ENCODE measurements at regions not wholly inside any gene's neighbourhood (a gene's known extent, or its start where the extent isn't known, plus 50 kb on each side); places are given as distances from the start of the nearest gene placed in this dataset.

GRCh38 chr6:14065350-14065749 lies 52.2 kb upstream of the CD83 start:
- DNase-seq (ENCODE audit: low read depth), result no peak

- DNase-seq (ENCODE audit: low read depth), result no peak
Observed at GRCh38 chr6:14066782-14067406, 50.7 kb upstream of the CD83 start.

GRCh38 chr6:14067656-14068055 lies 49.9 kb upstream of the CD83 start:
- DNase-seq (ENCODE audit: low read depth), result no peak
